IMR-90 (cell line): ENCODE measurements at regions not wholly inside any gene's neighbourhood (a gene's known extent, or its start where the extent isn't known, plus 50 kb on each side); places are given as distances from the start of the nearest gene placed in this dataset.

Experiments used
- ATAC-seq: fragments of 200-7000 bp; cut with Tn5 transposase; 2 replicates; pipeline ENCODE4 v1.9.1; 2020; ENCODE audit warnings: low read depth, mild to moderate bottlenecking, moderate library complexity
- BruUV-seq: library from RNA; stranded (reverse); fragments of 400-500 nt; replicated peaks from 2 replicates; lab custom pipeline; 2021; lab: Mats Ljungman, UMichigan
- CTCF ChIA-PET: fragments of 300-600 bp; formaldehyde crosslinking; extraction: SDS; loops from one replicate; lab custom pipeline; 2021; ENCODE audit warnings: antibody characterized with exemption; lab: Yijun Ruan, JAX
- POLR2A ChIA-PET: fragments of 300-600 bp; sonication (Branson Sonifier 250); formaldehyde crosslinking; loops from one replicate; lab custom pipeline; 2022; ENCODE audit warnings: antibody characterized with exemption; ENCODE audit not compliant: unreplicated experiment; lab: Charles Lee
- DNase-seq: peaks from one replicate; pipeline ENCODE4 v3.0.0; 2013
- H2AFZ ChIP-seq: replicated peaks from 2 replicates; pipeline ENCODE3; 2013; ENCODE audit warnings: low read length, mild to moderate bottlenecking; ENCODE audit not compliant: poor library complexity
- H2AK5ac ChIP-seq: 2 replicates; pipeline ENCODE4 v1.6.1; 2013; ENCODE audit warnings: low read depth, low read length, inconsistent platforms
- H2AK9ac ChIP-seq: replicated peaks from 2 replicates; pipeline ENCODE3; 2013; ENCODE audit warnings: mild to moderate bottlenecking, low read depth, low read length, moderate library complexity; ENCODE audit not compliant: poor library complexity
- H2BK120ac ChIP-seq: 2 replicates; pipeline ENCODE4 v1.6.1; 2013; ENCODE audit warnings: low read depth, low read length, inconsistent platforms
- H2BK15ac ChIP-seq: 3 replicates; pipeline ENCODE4 v1.6.1; 2013; ENCODE audit warnings: low read depth, low read length, inconsistent platforms
- H2BK20ac ChIP-seq: 2 replicates; pipeline ENCODE4 v1.6.1; 2013; ENCODE audit warnings: low read depth, mild to moderate bottlenecking, inconsistent platforms, low read length, moderate library complexity
- H2BK5ac ChIP-seq: 2 replicates; pipeline ENCODE4 v1.6.1; 2013; ENCODE audit warnings: mild to moderate bottlenecking, low read depth, low read length, inconsistent platforms; ENCODE audit not compliant: poor library complexity, severe bottlenecking
- H3K14ac ChIP-seq: replicated peaks from 2 replicates; pipeline ENCODE4 v1.6.1; 2013; ENCODE audit warnings: low read depth, low read length, inconsistent platforms
- H3K18ac ChIP-seq: 2 replicates; pipeline ENCODE4 v1.6.1; 2013; ENCODE audit warnings: low read depth, low read length, control low read depth
- H3K23ac ChIP-seq: 2 replicates; pipeline ENCODE4 v1.6.1; 2013; ENCODE audit warnings: low read depth, low read length, inconsistent platforms
- H3K27ac ChIP-seq: 2 replicates; pipeline ENCODE4 v1.5.1; 2013; ENCODE audit warnings: mild to moderate bottlenecking, control low read depth, low read length; ENCODE audit not compliant: insufficient read depth
- H3K27me3 ChIP-seq: 2 replicates; pipeline ENCODE4 v1.6.1; 2013; ENCODE audit warnings: low read length; ENCODE audit not compliant: control insufficient read depth, insufficient read depth
- H3K36me3 ChIP-seq: 2 replicates; pipeline ENCODE4 v1.6.1; 2013; ENCODE audit warnings: low read length, mixed read lengths; ENCODE audit not compliant: control insufficient read depth, insufficient read depth
- H3K4ac ChIP-seq: 2 replicates; pipeline ENCODE4 v1.6.1; 2013; ENCODE audit warnings: low read depth, low read length, inconsistent platforms
- H3K4me1 ChIP-seq: 2 replicates; pipeline ENCODE4 v1.6.1; 2013; ENCODE audit warnings: low read length, mixed read lengths; ENCODE audit not compliant: control insufficient read depth, insufficient read depth
- H3K4me2 ChIP-seq: 2 replicates; pipeline ENCODE4 v1.6.1; 2013; ENCODE audit warnings: low read depth, mild to moderate bottlenecking, control low read depth, low read length, moderate library complexity
- H3K4me3 ChIP-seq: 2 replicates; pipeline ENCODE4 v1.5.1; 2013; ENCODE audit warnings: low read depth, mild to moderate bottlenecking, control low read depth, low read length, moderate library complexity; ENCODE audit not compliant: insufficient read depth
- H3K56ac ChIP-seq: 2 replicates; pipeline ENCODE4 v1.6.1; 2013; ENCODE audit warnings: low read length, inconsistent platforms; ENCODE audit not compliant: insufficient read depth; ENCODE audit errors: extremely low read depth
- H3K79me1 ChIP-seq, 2 experiments: 2 replicates each; pipeline ENCODE4 v1.6.1; 2013; ENCODE audit warnings: low read length in 2 of 2, inconsistent platforms in 1 of 2, low read depth in 1 of 2
- H3K9ac ChIP-seq: 2 replicates; pipeline ENCODE4 v1.6.1; 2013; ENCODE audit warnings: low read depth, low read length, control low read depth
- H3K9me1 ChIP-seq: 2 replicates; pipeline ENCODE4 v1.6.1; 2013; ENCODE audit warnings: low read length, inconsistent platforms; ENCODE audit not compliant: insufficient read depth
- H3K9me3 ChIP-seq: 2 replicates; pipeline ENCODE4 v1.6.1; 2013; ENCODE audit warnings: low read length; ENCODE audit not compliant: control insufficient read depth, insufficient read depth
- H4K20me1 ChIP-seq: 2 replicates; pipeline ENCODE4 v1.6.1; 2013; ENCODE audit warnings: low read length, inconsistent platforms; ENCODE audit not compliant: insufficient read depth
- H4K5ac ChIP-seq: 2 replicates; pipeline ENCODE4 v1.6.1; 2013; ENCODE audit warnings: mild to moderate bottlenecking, low read depth, low read length, control low read depth
- H4K8ac ChIP-seq, 2 experiments: 2 replicates each; pipeline ENCODE4 v1.6.1; 2013; ENCODE audit warnings: low read depth in 2 of 2, low read length in 2 of 2, control low read depth in 1 of 2, inconsistent platforms in 1 of 2
- H4K91ac ChIP-seq: 2 replicates; pipeline ENCODE4 v1.6.1; 2013; ENCODE audit warnings: low read depth, low read length, inconsistent platforms; ENCODE audit not compliant: insufficient read depth
- BHLHE40 ChIP-seq: fragments of 150-350 bp; IDR thresholded peaks from 2 replicates; pipeline ENCODE4 v1.6.1; 2016; ENCODE audit warnings: mild to moderate bottlenecking, low read depth, low read length
- CEBPB ChIP-seq: IDR thresholded peaks from 2 replicates; pipeline ENCODE4 v1.6.1; 2012; ENCODE audit warnings: low read depth, low read length, improper control_type of control experiment
- CHD1 ChIP-seq: IDR thresholded peaks from 2 replicates; pipeline ENCODE4 v1.6.1; 2012; ENCODE audit warnings: low read depth, low read length, improper control_type of control experiment
- CTCF ChIP-seq: conservative IDR thresholded peaks from 2 replicates; pipeline ENCODE4 v1.5.1; 2012; ENCODE audit warnings: mild to moderate bottlenecking, low read depth, low read length, improper control_type of control experiment
- ELK1 ChIP-seq: fragments of 150-350 bp; IDR thresholded peaks from 2 replicates; pipeline ENCODE4 v1.6.1; 2016; ENCODE audit warnings: low read depth, mild to moderate bottlenecking, low read length, moderate library complexity, borderline replicate concordance
- FOS ChIP-seq: fragments of 150-350 bp; IDR thresholded peaks from 2 replicates; pipeline ENCODE4 v1.6.1; 2016; ENCODE audit warnings: low read depth, low read length
- MAFK ChIP-seq: IDR thresholded peaks from 2 replicates; pipeline ENCODE4 v1.6.1; 2012; ENCODE audit warnings: low read depth, low read length, improper control_type of control experiment
- MAZ ChIP-seq: IDR thresholded peaks from 2 replicates; pipeline ENCODE4 v1.6.1; 2012; ENCODE audit warnings: low read depth, mild to moderate bottlenecking, low read length, improper control_type of control experiment, moderate library complexity, borderline replicate concordance
- MXI1 ChIP-seq: IDR thresholded peaks from 2 replicates; pipeline ENCODE4 v1.6.1; 2012; ENCODE audit warnings: low read depth, mild to moderate bottlenecking, low read length, moderate library complexity, borderline replicate concordance
- NFE2L2 ChIP-seq: fragments of 150-350 bp; IDR thresholded peaks from 2 replicates; pipeline ENCODE4 v1.6.1; 2016; ENCODE audit warnings: low read depth, mild to moderate bottlenecking, low read length
- POLR2A ChIP-seq: IDR thresholded peaks from 2 replicates; pipeline ENCODE4 v1.6.1; 2012; ENCODE audit warnings: mild to moderate bottlenecking, low read depth, low read length
- RAD21 ChIP-seq: IDR thresholded peaks from 2 replicates; pipeline ENCODE4 v1.6.1; 2012; ENCODE audit warnings: low read length, improper control_type of control experiment
- RCOR1 ChIP-seq: IDR thresholded peaks from 2 replicates; pipeline ENCODE4 v1.6.1; 2012; ENCODE audit warnings: mild to moderate bottlenecking, low read length, improper control_type of control experiment; ENCODE audit not compliant: insufficient replicate concordance
- RFX5 ChIP-seq: IDR thresholded peaks from 2 replicates; pipeline ENCODE4 v1.8.0; 2012; ENCODE audit warnings: low read depth, mild to moderate bottlenecking, low read length, moderate library complexity
- SMC3 ChIP-seq: fragments of 150-350 bp; IDR thresholded peaks from 2 replicates; pipeline ENCODE4 v1.6.1; 2016; ENCODE audit warnings: low read depth, mild to moderate bottlenecking, antibody characterized with exemption, low read length, moderate library complexity
- USF2 ChIP-seq: fragments of 150-350 bp; IDR thresholded peaks from 2 replicates; pipeline ENCODE4 v1.6.1; 2017; ENCODE audit warnings: mild to moderate bottlenecking, antibody characterized with exemption, low read length, low read depth
- WGBS, 2 experiments: methylation state at CpG; one replicate each; pipeline versions ENCODE4 v1.1.5 to v1.1.7; 2013; ENCODE audit warnings: missing lambda C conversion rate in 2 of 2; ENCODE audit not compliant: insufficient read length in 1 of 2; ENCODE audit errors: extremely low coverage in 2 of 2; 5-methylcytosine and 5-hydroxymethylcytosine counted together
- dilution Hi-C: fragments of 300-500 bp; cut with HindIII; formaldehyde crosslinking; loops from one replicate; pipeline ENCODE4 v1.14.3; 2018; ENCODE audit warnings: low sequenced_read_pairs; ENCODE audit not compliant: unreplicated experiment
- in situ Hi-C: fragments of 300-500 bp; cut with MboI; formaldehyde crosslinking; loops from 3 replicates; pipeline ENCODE4 v1.14.3; 2019; ENCODE audit warnings: low sequenced_read_pairs, inconsistent platforms, mixed read lengths
- intact Hi-C: fragments of 100-400 bp; cut with micrococcal nuclease; formaldehyde crosslinking; loops from 2 replicates; pipeline ENCODE4 v1.10.0; 2022

GRCh38 chr7:17477182-17477581, 178.7 kb downstream of the AHR start:
- H2BK120ac ChIP-seq = no peak overlapping the region
- H3K4ac ChIP-seq = no peak overlapping the region
- ATAC-seq (no peak), DNase-seq (no peak)
- H2BK5ac ChIP-seq = no peak overlapping the region
- no peak overlapping the region for H3K18ac ChIP-seq
- ChIA-PET CTCF (no interaction called here), POLR2A (no interaction called here)
- H3K56ac ChIP-seq = no peak overlapping the region
- H3K79me1 ChIP-seq = no peaks in the 10 kb centered on the region
- no peak overlapping the region for H3K23ac ChIP-seq
- H3K9ac ChIP-seq = no peak overlapping the region
- no peaks in the 10 kb centered on the region for H3K27me3 ChIP-seq
- intact Hi-C loops = no loop called here
- H4K8ac ChIP-seq = no peak overlapping the region
- TF ChIP-seq RFX5 (no peak), ELK1 (no peak), RCOR1 (no peak), CTCF (no peak), BHLHE40 (no peak), MAZ (no peak), POLR2A (no peak), MXI1 (no peak), USF2 (no peak), CHD1 (no peak), NFE2L2 (no peak), MAFK (no peak), SMC3 (no peak), FOS (no peak), CEBPB (no peak), RAD21 (no peak)
- H2BK20ac ChIP-seq = no peak overlapping the region
- no peaks in the 10 kb centered on the region for H3K9me3 ChIP-seq
- no peak overlapping the region for H3K4me2 ChIP-seq
- in situ Hi-C loops = no loop called here
- 100% methylated on average over 1 of the region's 2 CpGs; no CpG with 5 or more reads in 1 of the 2 experiments for WGBS, 2 experiments
- H3K9me1 ChIP-seq = no peaks in the 10 kb centered on the region
- no peaks in the 10 kb centered on the region for H3K36me3 ChIP-seq
- H3K27ac ChIP-seq = no peak overlapping the region
- no peaks in the 10 kb centered on the region for H3K4me1 ChIP-seq
- dilution Hi-C loops = no loop called here
- BruUV-seq = no TSS peak
- no peak overlapping the region for H2AK9ac ChIP-seq
- no peak overlapping the region for H4K5ac ChIP-seq
- H4K91ac ChIP-seq = no peak overlapping the region
- no peak overlapping the region for H3K14ac ChIP-seq
- no peak overlapping the region for H2BK15ac ChIP-seq
- H4K20me1 ChIP-seq = no peaks in the 10 kb centered on the region
- no peak overlapping the region for H3K4me3 ChIP-seq
- no peak overlapping the region for H2AK5ac ChIP-seq
- H2AFZ ChIP-seq = no peak overlapping the region
